ENCODE measurements at regions not wholly inside any gene's neighbourhood (a gene's known extent, or its start where the extent isn't known, plus 50 kb on each side); places are given as distances from the start of the nearest gene placed in this dataset.

GRCh38 chr14:28344381-28344780, 422.2 kb upstream of the FOXG1 start:
- TF ChIP-seq ZBTB49 (tag by site-specific recombination; IDR thresholded peaks at IDR 0.05; ENCODE audit: low read depth) (no peak), CTCF (tag by site-specific recombination; IDR thresholded peaks at IDR 0.05) (no peak), ZSCAN30 (tag by site-specific recombination; IDR thresholded peaks at IDR 0.05) (no peak), ZBTB6 (tag by site-specific recombination; IDR thresholded peaks at IDR 0.05) (no peak), ZNF510 (tag by site-specific recombination; IDR thresholded peaks at IDR 0.05; ENCODE audit: insufficient replicate concordance) (no peak), GLI2 (tag by site-specific recombination; IDR thresholded peaks at IDR 0.05; ENCODE audit: borderline replicate concordance, low read depth) (no peak), ZBTB8A (tag by site-specific recombination; IDR thresholded peaks at IDR 0.05) (no peak), ZNF624 (tag by site-specific recombination; IDR thresholded peaks at IDR 0.05) (no peak), YY1 (tag by site-specific recombination; IDR thresholded peaks at IDR 0.05) (no peak), ZNF530 (tag by site-specific recombination; IDR thresholded peaks at IDR 0.05; ENCODE audit: low read depth) (no peak)

All from HEK293 (cell line).